ENCODE measurements at regions not wholly inside any gene's neighbourhood (a gene's known extent, or its start where the extent isn't known, plus 50 kb on each side); places are given as distances from the start of the nearest gene placed in this dataset.

DNA sequence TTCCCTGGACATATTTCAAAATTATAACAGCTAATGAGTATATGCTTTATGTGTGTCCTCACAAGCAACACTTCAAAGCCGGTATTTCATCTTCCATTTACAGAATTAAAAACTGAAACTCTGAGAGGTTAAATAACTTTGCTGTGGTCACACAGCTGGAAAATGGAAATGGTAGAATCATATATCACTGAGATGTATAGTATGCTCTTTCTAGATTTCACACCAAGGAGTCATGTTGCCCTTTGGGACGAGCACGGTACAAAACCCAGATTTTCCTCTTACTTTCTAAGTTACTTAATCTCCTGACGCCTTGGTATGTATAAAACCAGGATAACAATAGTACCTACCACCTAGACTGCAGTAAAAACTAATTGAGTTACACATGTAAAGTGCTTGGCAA, 152.6 kb upstream of the GRIP1 start (continued):
- TF ChIP-seq, protein P1, sequence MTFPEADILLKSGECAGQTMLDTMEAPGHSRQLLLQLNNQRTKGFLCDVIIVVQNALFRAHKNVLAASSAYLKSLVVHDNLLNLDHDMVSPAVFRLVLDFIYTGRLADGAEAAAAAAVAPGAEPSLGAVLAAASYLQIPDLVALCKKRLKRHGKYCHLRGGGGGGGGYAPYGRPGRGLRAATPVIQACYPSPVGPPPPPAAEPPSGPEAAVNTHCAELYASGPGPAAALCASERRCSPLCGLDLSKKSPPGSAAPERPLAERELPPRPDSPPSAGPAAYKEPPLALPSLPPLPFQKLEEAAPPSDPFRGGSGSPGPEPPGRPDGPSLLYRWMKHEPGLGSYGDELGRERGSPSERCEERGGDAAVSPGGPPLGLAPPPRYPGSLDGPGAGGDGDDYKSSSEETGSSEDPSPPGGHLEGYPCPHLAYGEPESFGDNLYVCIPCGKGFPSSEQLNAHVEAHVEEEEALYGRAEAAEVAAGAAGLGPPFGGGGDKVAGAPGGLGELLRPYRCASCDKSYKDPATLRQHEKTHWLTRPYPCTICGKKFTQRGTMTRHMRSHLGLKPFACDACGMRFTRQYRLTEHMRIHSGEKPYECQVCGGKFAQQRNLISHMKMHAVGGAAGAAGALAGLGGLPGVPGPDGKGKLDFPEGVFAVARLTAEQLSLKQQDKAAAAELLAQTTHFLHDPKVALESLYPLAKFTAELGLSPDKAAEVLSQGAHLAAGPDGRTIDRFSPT (tag by site-specific recombination; IDR thresholded peaks at IDR 0.05), result no peak
- TF ChIP-seq ZNF76 (tag by site-specific recombination; IDR thresholded peaks at IDR 0.05; ENCODE audit: borderline replicate concordance, low read depth), result no peak
- TF ChIP-seq ZNF37A (tag by site-specific recombination; IDR thresholded peaks at IDR 0.05), result no peak
- TF ChIP-seq, protein P2, sequence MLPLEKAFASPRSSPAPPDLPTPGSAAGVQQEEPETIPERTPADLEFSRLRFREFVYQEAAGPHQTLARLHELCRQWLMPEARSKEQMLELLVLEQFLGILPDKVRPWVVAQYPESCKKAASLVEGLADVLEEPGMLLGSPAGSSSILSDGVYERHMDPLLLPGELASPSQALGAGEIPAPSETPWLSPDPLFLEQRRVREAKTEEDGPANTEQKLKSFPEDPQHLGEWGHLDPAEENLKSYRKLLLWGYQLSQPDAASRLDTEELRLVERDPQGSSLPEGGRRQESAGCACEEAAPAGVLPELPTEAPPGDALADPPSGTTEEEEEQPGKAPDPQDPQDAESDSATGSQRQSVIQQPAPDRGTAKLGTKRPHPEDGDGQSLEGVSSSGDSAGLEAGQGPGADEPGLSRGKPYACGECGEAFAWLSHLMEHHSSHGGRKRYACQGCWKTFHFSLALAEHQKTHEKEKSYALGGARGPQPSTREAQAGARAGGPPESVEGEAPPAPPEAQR (tag by site-specific recombination; IDR thresholded peaks at IDR 0.05), result no peak
- TF ChIP-seq HOXD13 (CRISPR knock-in tag; IDR thresholded peaks at IDR 0.05; ENCODE audit: borderline replicate concordance), result no peak
- TF ChIP-seq ZBTB48 (tag by site-specific recombination; IDR thresholded peaks at IDR 0.05), result no peak
- no peak for TF ChIP-seq ZNF157 (tag by site-specific recombination; IDR thresholded peaks at IDR 0.05)
- TF ChIP-seq ZNF221 (tag by site-specific recombination; IDR thresholded peaks at IDR 0.05; ENCODE audit: borderline replicate concordance), result no peak

DNA sequence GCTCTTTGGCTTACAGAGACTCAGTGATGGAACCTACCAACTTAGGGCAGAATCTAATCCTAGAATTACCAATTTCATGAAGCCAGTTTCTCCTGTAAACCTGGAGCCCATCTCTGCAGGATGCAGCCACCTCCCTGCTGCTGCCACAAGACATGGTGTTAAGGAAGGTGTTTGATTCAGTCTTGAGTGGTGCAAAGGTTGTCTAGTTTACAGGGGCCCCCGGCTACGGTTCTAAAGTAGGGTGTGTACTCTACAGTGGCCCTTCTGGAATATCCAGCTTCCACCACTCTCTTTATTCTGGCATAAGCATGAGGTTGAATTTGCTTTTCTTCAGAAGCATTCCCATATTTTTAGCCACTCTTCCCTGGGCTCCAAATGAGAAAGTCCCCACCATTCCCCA, 154.1 kb upstream of the GRIP1 start:
- POLR2A ChIA-PET, result no interaction called here
- no peak for TF ChIP-seq ZNF19 (tag by site-specific recombination; IDR thresholded peaks at IDR 0.05; ENCODE audit: low read depth)
- TF ChIP-seq SCRT2 (tag by site-specific recombination; IDR thresholded peaks at IDR 0.05), result no peak
- TF ChIP-seq, protein P3, sequence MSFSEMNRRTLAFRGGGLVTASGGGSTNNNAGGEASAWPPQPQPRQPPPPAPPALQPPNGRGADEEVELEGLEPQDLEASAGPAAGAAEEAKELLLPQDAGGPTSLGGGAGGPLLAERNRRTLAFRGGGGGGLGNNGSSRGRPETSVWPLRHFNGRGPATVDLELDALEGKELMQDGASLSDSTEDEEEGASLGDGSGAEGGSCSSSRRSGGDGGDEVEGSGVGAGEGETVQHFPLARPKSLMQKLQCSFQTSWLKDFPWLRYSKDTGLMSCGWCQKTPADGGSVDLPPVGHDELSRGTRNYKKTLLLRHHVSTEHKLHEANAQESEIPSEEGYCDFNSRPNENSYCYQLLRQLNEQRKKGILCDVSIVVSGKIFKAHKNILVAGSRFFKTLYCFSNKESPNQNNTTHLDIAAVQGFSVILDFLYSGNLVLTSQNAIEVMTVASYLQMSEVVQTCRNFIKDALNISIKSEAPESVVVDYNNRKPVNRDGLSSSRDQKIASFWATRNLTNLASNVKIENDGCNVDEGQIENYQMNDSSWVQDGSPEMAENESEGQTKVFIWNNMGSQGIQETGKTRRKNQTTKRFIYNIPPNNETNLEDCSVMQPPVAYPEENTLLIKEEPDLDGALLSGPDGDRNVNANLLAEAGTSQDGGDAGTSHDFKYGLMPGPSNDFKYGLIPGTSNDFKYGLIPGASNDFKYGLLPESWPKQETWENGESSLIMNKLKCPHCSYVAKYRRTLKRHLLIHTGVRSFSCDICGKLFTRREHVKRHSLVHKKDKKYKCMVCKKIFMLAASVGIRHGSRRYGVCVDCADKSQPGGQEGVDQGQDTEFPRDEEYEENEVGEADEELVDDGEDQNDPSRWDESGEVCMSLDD (tag by site-specific recombination; IDR thresholded peaks at IDR 0.05), result no peak
- TF ChIP-seq WT1 (tag by site-specific recombination; IDR thresholded peaks at IDR 0.05), result no peak
- no peak for TF ChIP-seq GLIS2 (tag by site-specific recombination; IDR thresholded peaks at IDR 0.05)
- TF ChIP-seq SP2 (tag by site-specific recombination; IDR thresholded peaks at IDR 0.05), result no peak
- TF ChIP-seq, protein P4, sequence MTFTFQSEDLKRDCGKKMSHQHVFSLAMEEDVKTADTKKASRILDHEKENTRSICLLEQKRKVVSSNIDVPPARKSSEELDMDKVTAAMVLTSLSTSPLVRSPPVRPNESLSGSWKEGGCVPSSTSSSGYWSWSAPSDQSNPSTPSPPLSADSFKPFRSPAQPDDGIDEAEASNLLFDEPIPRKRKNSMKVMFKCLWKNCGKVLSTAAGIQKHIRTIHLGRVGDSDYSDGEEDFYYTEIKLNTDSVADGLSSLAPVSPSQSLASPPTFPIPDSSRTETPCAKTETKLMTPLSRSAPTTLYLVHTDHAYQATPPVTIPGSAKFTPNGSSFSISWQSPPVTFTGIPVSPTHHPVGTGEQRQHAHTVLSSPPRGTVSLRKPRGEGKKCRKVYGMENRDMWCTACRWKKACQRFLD (tag by site-specific recombination; IDR thresholded peaks at IDR 0.05), result no peak
- TF ChIP-seq BCL11A (tag by site-specific recombination; IDR thresholded peaks at IDR 0.05; ENCODE audit: low read depth), result no peak
- no peak for TF ChIP-seq ZNF76 (tag by site-specific recombination; IDR thresholded peaks at IDR 0.05; ENCODE audit: borderline replicate concordance, low read depth)
- TF ChIP-seq ZNF626 (tag by site-specific recombination; IDR thresholded peaks at IDR 0.05), result no peak
- no peak for TF ChIP-seq ZBTB7A (tag by site-specific recombination; IDR thresholded peaks at IDR 0.05; ENCODE audit: low read depth)
- TF ChIP-seq GFI1B (tag by site-specific recombination; IDR thresholded peaks at IDR 0.05), result no peak
- no peak for TF ChIP-seq ZNF473 (tag by site-specific recombination; IDR thresholded peaks at IDR 0.05)
- no peak for TF ChIP-seq REPIN1 (tag by site-specific recombination; IDR thresholded peaks at IDR 0.05; ENCODE audit: low read depth)
- TF ChIP-seq ZBTB21 (tag by site-specific recombination; IDR thresholded peaks at IDR 0.05), result no peak
- TF ChIP-seq ZNF514 (tag by site-specific recombination; IDR thresholded peaks at IDR 0.05), result no peak
- no peak overlapping the region for H3K4me3 ChIP-seq (ENCODE audit: low read depth, low read length)
- H3K36me3 ChIP-seq (ENCODE audit: control insufficient read depth in 2 of 2, insufficient read depth in 1 of 2, low read length in 2 of 2), result no peaks in the 10 kb centered on the region
- no peak overlapping the region for H3K27ac ChIP-seq (ENCODE audit: extremely low read depth, low read depth, low read length)
- CTCF ChIA-PET, result no interaction called here
- H3K9me3 ChIP-seq (ENCODE audit: control insufficient read depth, insufficient read depth, low read depth, low read length), result no peaks in the 10 kb centered on the region
- peaks cover 6% of the 10 kb centered on the region; the same call in 1 of the 2 replicates for H3K4me1 ChIP-seq (ENCODE audit: control insufficient read depth, insufficient read depth, low read length)
